ENCODE measurements at regions not wholly inside any gene's neighbourhood (a gene's known extent, or its start where the extent isn't known, plus 50 kb on each side); places are given as distances from the start of the nearest gene placed in this dataset.

DNA sequence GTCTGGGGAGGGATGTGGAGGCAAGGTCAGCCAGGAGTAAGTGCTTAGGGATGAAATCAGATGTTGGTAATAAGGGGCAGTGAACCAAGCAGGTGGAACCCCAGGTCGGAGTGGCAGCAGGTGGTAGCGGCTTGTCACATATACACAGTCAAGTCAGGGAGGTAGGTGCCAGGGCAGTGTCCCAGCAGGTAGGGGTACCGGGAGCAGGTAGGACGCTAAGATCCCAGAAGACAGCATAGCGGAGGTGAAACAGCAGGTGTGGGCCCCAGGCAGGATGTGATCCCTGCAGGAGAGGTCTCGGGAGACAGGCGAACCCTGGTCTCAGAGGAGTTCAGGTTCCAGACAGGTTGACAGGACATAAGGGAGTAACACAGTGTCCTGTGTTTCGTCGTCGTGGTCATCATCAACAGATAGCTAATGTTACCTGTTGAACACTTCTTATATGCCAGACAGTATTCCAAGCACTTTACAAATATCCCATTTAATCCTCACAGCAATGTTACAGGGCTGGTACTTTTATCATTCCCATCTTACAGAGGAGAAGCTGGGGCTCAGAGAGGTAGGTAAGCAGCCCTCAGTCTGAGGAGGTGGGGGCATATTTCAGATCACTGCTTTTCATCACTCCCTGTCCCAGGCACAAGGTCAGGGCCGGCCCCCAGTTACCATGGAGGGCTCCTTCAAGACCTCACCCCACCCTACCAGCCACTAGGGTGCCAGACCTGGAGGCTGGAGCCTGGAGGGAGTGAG is 241.6 kb downstream of the UACA start:
- no peak for TF ChIP-seq POLR2A (IDR thresholded peaks at IDR 0.05)
- TF ChIP-seq, protein P1, sequence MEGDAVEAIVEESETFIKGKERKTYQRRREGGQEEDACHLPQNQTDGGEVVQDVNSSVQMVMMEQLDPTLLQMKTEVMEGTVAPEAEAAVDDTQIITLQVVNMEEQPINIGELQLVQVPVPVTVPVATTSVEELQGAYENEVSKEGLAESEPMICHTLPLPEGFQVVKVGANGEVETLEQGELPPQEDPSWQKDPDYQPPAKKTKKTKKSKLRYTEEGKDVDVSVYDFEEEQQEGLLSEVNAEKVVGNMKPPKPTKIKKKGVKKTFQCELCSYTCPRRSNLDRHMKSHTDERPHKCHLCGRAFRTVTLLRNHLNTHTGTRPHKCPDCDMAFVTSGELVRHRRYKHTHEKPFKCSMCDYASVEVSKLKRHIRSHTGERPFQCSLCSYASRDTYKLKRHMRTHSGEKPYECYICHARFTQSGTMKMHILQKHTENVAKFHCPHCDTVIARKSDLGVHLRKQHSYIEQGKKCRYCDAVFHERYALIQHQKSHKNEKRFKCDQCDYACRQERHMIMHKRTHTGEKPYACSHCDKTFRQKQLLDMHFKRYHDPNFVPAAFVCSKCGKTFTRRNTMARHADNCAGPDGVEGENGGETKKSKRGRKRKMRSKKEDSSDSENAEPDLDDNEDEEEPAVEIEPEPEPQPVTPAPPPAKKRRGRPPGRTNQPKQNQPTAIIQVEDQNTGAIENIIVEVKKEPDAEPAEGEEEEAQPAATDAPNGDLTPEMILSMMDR (IDR thresholded peaks at IDR 0.05), result no peak
